OCI-M2 (cell line): ENCODE measurements at regions not wholly inside any gene's neighbourhood (a gene's known extent, or its start where the extent isn't known, plus 50 kb on each side); places are given as distances from the start of the nearest gene placed in this dataset.
"Not testable (repeated sequence)": the region's sequence is repeated elsewhere in the genome, so short reads cannot be mapped to it uniquely, and the experiment has no call there.

Source experiments
- DNase-seq: peaks from one replicate; lab custom pipeline; 2025; ENCODE audit not compliant: unreplicated experiment; lab: John Stamatoyannopoulos, UW

GRCh38 chr2:76697439-76697838 is 824.7 kb downstream of the LRRTM4 start:
- not testable (repeated sequence) for DNase-seq

DNA sequence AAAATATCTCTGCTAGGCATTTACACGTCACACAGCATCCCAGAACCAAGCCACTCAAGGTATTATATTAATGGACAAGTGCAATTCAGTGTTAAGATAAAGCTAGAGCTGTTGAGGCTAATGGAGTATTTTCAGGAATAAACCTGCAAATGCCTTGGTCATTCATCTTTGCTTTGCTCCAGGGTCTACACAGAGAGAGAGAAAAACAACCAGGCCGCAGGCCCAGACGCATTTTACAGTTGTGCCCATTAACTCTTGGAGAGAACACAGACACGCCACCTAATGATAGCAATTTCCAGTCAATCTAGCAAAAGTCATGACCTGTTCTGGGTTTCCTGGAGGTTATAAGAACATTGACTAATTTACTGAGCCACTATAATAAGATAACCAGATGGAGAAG is 829.3 kb downstream of the LRRTM4 start:
- no peak for DNase-seq

GRCh38 chr2:76688732-76689131 is 833.4 kb downstream of the LRRTM4 start:
- no peak for DNase-seq

- DNase-seq: no peak
These were observed 834.3 kb downstream of the LRRTM4 start for GRCh38 chr2:76687923-76688322.

DNA sequence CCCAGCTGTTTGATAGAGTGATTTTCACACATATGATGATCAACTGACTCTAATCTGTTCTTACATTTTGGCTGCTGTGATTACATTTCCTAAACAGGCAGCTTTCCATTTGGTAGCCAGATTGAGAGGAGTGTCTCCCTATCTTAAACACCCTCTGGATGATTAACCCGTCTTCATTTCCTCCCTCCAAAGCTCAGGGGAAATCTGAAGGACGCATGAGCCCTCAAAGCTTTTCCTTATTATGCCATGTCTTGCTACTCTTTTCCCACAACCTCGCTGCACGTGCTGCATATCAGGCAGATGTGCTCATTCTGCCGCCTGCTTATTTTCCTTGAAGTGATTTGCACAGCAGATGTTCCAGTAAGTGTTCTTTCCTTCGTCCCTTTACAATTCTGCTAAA is 837.4 kb downstream of the LRRTM4 start:
- no peak for DNase-seq

- no peak for DNase-seq
These were observed 843.2 kb downstream of the LRRTM4 start for GRCh38 chr2:76679025-76679396.

DNA sequence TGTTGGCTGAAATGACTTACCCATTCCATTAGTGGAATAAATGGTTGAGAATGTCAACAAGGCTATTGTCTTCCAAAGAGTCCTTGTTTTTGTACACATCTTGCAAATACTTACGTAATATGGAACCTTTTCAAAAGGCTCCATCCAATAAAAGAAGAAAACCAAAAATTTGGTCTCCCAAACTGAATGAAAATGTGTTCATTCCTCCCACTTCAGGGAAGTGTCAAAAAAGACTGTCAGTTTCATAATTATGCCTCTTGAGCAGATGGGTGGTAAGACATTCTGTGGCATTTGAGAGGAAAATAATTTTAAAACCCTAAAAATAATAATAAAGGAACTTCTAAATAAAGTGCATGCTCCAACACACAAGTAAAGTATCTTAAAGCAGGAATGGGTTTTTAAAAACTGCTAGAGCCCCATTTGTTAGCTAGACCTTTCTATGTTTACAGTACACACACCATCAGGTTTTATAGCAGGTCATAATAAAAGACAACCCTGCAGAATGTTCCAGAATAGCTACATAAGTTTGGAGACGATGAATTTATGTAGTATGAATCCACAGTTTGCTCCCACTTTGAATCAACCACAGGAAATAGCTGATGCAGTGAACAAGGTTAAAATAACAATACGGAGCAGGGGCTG is 843.7 kb downstream of the LRRTM4 start:
- no peak for DNase-seq

GRCh38 chr2:76675212-76675611 is 847.0 kb downstream of the LRRTM4 start:
- no peak for DNase-seq

- no peak for DNase-seq
These were observed 849.4 kb downstream of the LRRTM4 start for GRCh38 chr2:76672798-76673197.

DNA sequence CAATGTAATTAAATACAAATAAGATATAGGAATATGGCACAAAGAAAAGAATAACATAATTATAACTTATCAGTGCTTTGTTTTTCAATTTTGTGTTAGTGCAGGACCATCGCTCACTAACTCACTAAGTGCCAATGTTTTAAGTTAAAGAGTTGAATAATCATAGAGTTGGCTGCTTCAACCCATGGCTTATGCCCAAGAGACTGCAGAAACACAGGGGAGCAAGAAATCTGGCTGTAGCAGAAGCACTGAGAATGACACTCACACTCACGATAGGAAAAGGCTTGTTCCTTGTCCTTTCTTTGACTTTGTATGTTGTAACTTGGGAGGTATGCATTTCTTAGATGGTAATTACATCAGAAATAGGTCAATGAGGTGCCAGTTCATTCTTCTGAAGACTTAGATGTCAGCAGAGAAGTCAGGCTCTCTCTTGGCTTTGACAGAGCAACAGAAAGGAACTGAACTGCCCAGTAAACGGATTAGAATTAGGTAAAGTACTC is 852.2 kb downstream of the LRRTM4 start:
- DNase-seq: no peak

GRCh38 chr2:76668279-76668678 is 853.9 kb downstream of the LRRTM4 start:
- no peak for DNase-seq

- no peak for DNase-seq
These were observed 854.3 kb downstream of the LRRTM4 start for GRCh38 chr2:76667821-76668271.

DNA sequence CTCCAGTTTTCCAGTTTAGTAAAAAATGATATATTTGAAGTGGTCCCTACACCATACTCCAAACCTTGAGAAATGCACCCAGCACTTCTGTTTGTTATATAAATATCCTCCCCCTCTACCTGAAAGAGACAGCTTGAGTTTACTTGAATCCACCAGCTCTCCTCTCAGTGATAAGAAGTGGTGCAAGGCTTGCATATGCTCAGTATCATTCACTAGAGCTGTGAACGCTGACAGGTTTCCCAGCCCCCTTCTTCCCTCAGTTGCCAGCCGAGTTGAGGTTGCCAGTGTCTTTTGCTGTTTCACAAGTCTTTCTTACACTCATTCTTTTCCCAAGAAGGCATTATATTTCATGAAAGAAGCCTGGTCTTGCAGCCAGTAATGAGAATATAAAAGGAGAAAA is 880.0 kb downstream of the LRRTM4 start:
- DNase-seq: no peak

- no peak for DNase-seq
These were observed 880.7 kb downstream of the LRRTM4 start for GRCh38 chr2:76641506-76641905.

DNA sequence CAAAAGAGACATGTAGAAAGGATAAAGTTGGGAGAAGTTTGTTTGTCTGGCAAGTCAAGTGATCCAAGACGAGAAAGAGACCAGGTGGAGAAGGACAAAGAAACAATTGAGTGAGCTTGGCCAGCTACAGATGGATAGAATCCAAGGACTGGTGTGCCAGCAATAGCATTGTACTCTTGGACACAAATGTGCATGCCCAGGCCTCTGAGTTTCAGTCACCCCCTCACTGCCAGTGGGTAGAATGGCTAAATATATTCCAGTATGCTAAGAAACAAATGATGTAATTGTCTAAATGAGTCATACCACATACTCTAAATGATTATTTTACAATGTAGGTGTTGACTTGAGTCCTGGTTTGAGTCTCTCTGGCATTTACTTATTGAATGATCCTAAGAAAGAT is 881.3 kb downstream of the LRRTM4 start:
- DNase-seq: no peak

- DNase-seq: no peak
These were observed 883.0 kb downstream of the LRRTM4 start for GRCh38 chr2:76639171-76639680.

GRCh38 chr2:76633276-76633921 is 888.8 kb downstream of the LRRTM4 start:
- DNase-seq: no peak

GRCh38 chr2:76625101-76625500 is 897.1 kb downstream of the LRRTM4 start:
- no peak for DNase-seq

GRCh38 chr2:76613330-76613729 is 902.6 kb upstream of the GCFC2 start:
- DNase-seq: no peak

- DNase-seq: no peak
These were observed 902.0 kb upstream of the GCFC2 start for GRCh38 chr2:76612764-76613163.

- DNase-seq: no peak
These were observed 899.7 kb upstream of the GCFC2 start for GRCh38 chr2:76610451-76610850.

GRCh38 chr2:76599732-76600368 is 889.1 kb upstream of the GCFC2 start:
- DNase-seq: peak; percentile 27
